ENCODE measurements at regions not wholly inside any gene's neighbourhood (a gene's known extent, or its start where the extent isn't known, plus 50 kb on each side); places are given as distances from the start of the nearest gene placed in this dataset.

- Histone ChIP-seq H3K36me3 (ENCODE audit: low read depth, missing control alignments) (no peaks in the 10 kb centered on the region), H3K27me3 (no peaks in the 10 kb centered on the region), H3K4me1 (no peaks in the 10 kb centered on the region), H3K9me3 (no peaks in the 10 kb centered on the region), H3K27ac (no peak overlapping the region), H3K4me3 (no peak overlapping the region)
- no peak for TF ChIP-seq POLR2A (IDR thresholded peaks at IDR 0.05)
- TF ChIP-seq CTCF (IDR thresholded peaks at IDR 0.05): no peak
- no peak for DNase-seq
- intact Hi-C loops (cut with DNase I; ENCODE audit: low total_unique reads): no loop called here
- 59 to 66% methylated on average over 1 of the region's 1 CpG for WGBS, 2 donors
Observed at GRCh38 chr12:29869946-29870345, 86.2 kb upstream of the TMTC1 start.

- no peak for TF ChIP-seq POLR2A (IDR thresholded peaks at IDR 0.05)
- TF ChIP-seq CTCF (IDR thresholded peaks at IDR 0.05): no peak
- 87 to 88% methylated on average over 6 of the region's 6 CpGs for WGBS, 2 donors
- Histone ChIP-seq H3K4me3 (no peak overlapping the region), H3K9me3 (no peaks in the 10 kb centered on the region), H3K27me3 (no peaks in the 10 kb centered on the region), H3K27ac (no peak overlapping the region), H3K4me1 (no peaks in the 10 kb centered on the region), H3K36me3 (ENCODE audit: low read depth, missing control alignments) (no peaks in the 10 kb centered on the region)
- DNase-seq: no peak
- intact Hi-C loops (cut with DNase I; ENCODE audit: low total_unique reads): no loop called here
Observed at GRCh38 chr12:29867823-29868222, 84.1 kb upstream of the TMTC1 start.

GRCh38 chr12:29863665-29864064, 79.9 kb upstream of the TMTC1 start:
- intact Hi-C loops (cut with DNase I; ENCODE audit: low total_unique reads): no loop called here
- DNase-seq: no peak
- no peak overlapping the region for H3K4me3 ChIP-seq
- no peaks in the 10 kb centered on the region for H3K9me3 ChIP-seq
- H3K27ac ChIP-seq: no peak overlapping the region
- no peaks in the 10 kb centered on the region for H3K36me3 ChIP-seq (ENCODE audit: low read depth, missing control alignments)
- 64 to 82% methylated on average over 1 of the region's 1 CpG for WGBS, 2 donors
- no peak for TF ChIP-seq POLR2A (IDR thresholded peaks at IDR 0.05)
- TF ChIP-seq CTCF (IDR thresholded peaks at IDR 0.05): no peak
- no peaks in the 10 kb centered on the region for H3K27me3 ChIP-seq
- no peaks in the 10 kb centered on the region for H3K4me1 ChIP-seq

- no peak for DNase-seq
- WGBS, 2 donors: 39 to 60% methylated on average over 2 of the region's 2 CpGs
Observed at GRCh38 chr12:29858270-29858786, 74.6 kb upstream of the TMTC1 start.

GRCh38 chr12:29847246-29847645, 63.5 kb upstream of the TMTC1 start:
- Histone ChIP-seq H3K4me3 (no peak overlapping the region), H3K36me3 (ENCODE audit: low read depth, missing control alignments) (no peaks in the 10 kb centered on the region), H3K4me1 (no peaks in the 10 kb centered on the region), H3K27me3 (no peaks in the 10 kb centered on the region), H3K27ac (no peak overlapping the region), H3K9me3 (no peaks in the 10 kb centered on the region)
- TF ChIP-seq POLR2A (IDR thresholded peaks at IDR 0.05) (no peak), CTCF (IDR thresholded peaks at IDR 0.05) (no peak)
- DNase-seq: no peak
- WGBS, 2 donors: 88 to 94% methylated on average over 2 of the region's 2 CpGs
- intact Hi-C loops (cut with DNase I; ENCODE audit: low total_unique reads): no loop called here

More at GRCh38 chr12:29858270-29858786, 74.6 kb upstream of the TMTC1 start:
- no peak overlapping the region for H3K4me3 ChIP-seq
- H3K4me1 ChIP-seq: no peaks in the 10 kb centered on the region
- no peaks in the 10 kb centered on the region for H3K9me3 ChIP-seq
- intact Hi-C loops (cut with DNase I; ENCODE audit: low total_unique reads): no loop called here
- H3K36me3 ChIP-seq (ENCODE audit: low read depth, missing control alignments): no peaks in the 10 kb centered on the region
- H3K27ac ChIP-seq: no peak overlapping the region
- no peaks in the 10 kb centered on the region for H3K27me3 ChIP-seq
- no peak for TF ChIP-seq POLR2A (IDR thresholded peaks at IDR 0.05)

All from testis (tissue), 2 donors.